22Rv1 (cell line): ENCODE measurements at regions not wholly inside any gene's neighbourhood (a gene's known extent, or its start where the extent isn't known, plus 50 kb on each side); places are given as distances from the start of the nearest gene placed in this dataset.

ENCODE experiments used
- H3K27ac ChIP-seq: fragments of 450-650 bp; 2 replicates; pipeline ENCODE4 v1.5.1; 2017
- ZFX ChIP-seq: fragments of 450-650 bp; IDR thresholded peaks from 2 replicates; pipeline ENCODE4 v1.6.1; 2017; ENCODE audit warnings: antibody characterized with exemption, borderline replicate concordance
- TF ChIP-seq, protein P1 (sequence below): fragments of 450-650 bp; IDR thresholded peaks from 2 replicates; pipeline ENCODE4 v1.5.1; 2017; ENCODE audit warnings: mild to moderate bottlenecking

DNA sequence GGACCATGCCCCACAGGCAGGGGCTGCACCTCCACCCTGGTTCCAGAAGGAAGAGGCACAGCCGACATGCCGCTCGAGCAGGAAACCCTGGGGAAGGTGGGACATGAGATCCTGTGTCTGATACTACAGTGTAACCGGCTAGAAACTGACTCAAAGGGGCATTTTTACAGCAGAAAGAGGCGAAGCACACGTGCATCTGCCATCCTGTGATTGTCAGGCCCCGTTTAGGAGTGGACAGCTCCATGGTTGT is 62.7 kb downstream of the SIK1 start:
- H3K27ac ChIP-seq = no peak overlapping the region
- TF ChIP-seq ZFX = no peak
- TF ChIP-seq, protein P1, sequence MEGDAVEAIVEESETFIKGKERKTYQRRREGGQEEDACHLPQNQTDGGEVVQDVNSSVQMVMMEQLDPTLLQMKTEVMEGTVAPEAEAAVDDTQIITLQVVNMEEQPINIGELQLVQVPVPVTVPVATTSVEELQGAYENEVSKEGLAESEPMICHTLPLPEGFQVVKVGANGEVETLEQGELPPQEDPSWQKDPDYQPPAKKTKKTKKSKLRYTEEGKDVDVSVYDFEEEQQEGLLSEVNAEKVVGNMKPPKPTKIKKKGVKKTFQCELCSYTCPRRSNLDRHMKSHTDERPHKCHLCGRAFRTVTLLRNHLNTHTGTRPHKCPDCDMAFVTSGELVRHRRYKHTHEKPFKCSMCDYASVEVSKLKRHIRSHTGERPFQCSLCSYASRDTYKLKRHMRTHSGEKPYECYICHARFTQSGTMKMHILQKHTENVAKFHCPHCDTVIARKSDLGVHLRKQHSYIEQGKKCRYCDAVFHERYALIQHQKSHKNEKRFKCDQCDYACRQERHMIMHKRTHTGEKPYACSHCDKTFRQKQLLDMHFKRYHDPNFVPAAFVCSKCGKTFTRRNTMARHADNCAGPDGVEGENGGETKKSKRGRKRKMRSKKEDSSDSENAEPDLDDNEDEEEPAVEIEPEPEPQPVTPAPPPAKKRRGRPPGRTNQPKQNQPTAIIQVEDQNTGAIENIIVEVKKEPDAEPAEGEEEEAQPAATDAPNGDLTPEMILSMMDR = no peak

DNA sequence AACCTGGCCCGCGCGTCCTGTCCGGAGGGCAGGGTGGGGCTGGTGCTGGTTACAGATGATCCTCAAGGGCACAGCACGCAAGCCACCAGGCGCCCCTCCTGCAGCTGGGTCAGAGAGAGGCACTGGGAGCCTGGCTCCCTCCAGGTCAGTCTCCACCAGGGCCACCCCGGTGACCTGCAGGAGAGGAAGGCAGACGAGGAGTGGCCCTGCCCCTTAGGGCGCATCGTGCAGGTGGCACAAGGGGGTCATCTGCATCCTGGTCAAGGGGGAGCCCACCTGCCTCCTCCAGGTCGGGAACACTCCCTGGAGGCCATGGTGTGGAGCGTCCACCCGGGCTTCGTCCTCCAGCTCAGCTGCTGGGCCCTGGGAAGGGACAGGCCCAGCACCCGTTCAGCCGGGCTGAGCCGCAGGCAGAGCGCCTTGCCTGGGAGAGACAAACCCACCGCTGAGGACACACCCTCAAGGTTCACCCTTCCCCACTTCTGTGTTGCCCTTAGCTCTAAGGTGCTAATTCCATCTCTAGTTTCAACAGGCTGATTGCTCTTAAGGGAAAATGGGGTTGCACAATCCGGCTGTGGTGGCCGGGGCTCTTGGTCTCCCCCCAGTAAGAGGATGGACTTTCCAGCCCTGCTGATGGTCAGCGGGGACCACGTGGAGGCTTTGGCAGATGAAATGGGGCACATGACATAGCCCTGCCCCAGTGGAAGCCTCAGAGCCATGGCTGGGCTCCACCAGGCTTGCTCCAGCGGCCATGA is 63.2 kb downstream of the SIK1 start:
- no peak overlapping the region for H3K27ac ChIP-seq
- TF ChIP-seq, protein P1 = no peak
- TF ChIP-seq ZFX = no peak

DNA sequence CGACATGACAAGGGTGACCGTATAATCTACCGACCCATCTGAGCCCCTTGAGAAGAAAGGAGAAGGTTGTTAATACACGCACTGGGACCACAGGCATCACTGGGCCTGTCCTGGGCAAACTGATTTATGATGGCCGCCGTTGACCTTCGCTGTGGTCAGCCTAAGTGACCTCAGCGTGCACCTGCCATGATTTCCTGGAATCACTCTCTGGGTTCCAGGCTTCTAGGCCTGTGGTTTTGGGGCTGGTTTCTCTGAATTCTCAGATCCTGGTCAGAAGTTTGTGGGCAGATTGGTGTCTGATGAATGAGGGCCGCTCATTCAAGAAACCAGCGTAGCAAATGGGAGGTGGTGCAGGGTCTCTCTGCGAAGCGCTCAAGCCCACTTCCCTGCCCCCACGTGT is 64.0 kb downstream of the SIK1 start:
- no peak overlapping the region for H3K27ac ChIP-seq
- no peak for TF ChIP-seq ZFX
- TF ChIP-seq, protein P1 = no peak

DNA sequence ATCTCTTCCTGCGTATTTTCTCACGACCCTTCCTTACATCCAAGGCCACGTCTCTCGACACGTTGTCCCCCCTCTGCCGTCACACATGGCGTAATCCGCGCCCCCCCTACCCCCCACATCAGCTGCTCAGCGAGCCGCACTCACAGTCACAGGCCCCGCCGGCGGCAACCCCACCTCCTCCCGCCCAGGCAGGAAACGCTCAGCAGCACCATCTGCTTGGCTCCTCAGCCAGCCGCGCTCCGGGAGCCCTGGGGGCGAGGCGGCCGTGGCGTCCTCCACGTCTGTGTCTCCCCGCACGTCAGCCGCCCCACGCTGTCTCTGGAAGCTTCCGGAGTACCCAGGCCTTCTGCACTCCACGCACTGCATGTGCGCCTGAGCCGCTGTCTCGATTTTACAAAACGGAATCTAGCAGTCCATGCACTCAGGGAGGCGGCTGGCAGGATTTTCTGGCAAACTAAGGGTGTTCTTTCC is 64.6 kb downstream of the SIK1 start:
- H3K27ac ChIP-seq = no peak overlapping the region
- TF ChIP-seq ZFX = no peak
- TF ChIP-seq, protein P1 = no peak

DNA sequence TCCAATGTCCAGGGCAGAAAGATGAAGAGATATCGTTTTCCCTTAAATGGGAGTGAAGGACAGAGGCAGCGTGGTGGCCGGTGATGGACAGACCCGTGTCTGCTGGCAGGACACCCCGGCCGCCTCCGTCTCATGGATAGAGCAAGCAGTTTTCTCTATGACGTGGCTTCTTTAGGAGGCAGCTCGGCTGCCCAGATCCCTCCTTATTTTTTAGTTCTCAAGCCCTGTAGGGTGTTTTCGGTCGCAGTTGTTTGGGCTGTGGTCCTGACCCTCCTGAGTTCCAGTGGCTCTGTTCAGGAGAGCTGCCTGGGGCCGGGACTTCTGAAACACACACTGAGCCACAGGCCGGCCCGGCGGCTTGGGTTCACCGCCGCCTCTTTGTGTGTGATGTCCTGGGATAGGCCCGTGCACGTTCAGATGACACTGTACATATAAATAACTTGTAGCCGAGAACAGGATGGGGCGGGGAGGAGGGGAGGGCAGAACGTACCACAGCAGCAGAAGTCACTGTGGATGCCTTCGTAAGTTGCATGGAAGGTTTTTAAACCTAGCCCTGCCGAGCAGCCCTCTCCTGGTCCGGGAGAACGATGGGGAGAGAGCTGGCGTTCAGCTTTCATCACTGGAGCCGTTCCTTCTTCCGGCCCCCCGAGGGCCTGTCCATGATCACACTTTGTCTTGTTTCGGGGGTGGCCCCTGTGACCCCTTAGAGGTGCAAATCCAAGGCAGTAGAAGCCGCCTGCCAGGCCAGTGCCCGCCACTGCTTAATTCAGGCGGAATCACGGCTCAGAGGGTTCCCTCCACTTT is 65.2 kb downstream of the SIK1 start:
- no peak overlapping the region for H3K27ac ChIP-seq
- no peak for TF ChIP-seq ZFX
- TF ChIP-seq, protein P1 = no peak

DNA sequence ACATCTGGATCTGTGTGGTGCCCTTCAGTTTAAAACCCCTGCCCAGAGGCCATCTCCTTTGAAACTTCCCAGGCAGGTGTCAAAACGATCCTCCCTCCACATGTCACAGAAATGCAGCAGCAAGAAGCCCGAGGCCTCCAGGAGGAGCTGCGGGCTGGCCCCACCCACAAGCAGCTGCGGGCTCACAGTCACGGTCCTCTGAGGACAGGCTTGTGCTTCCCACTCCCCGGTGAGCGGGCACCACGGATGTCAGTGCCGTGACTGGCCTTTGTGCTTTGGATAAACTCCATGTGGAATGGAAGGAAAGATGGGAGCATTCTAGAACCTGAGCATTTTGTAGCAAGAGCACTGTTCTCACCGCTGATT is 65.8 kb downstream of the SIK1 start:
- no peak overlapping the region for H3K27ac ChIP-seq
- no peak for TF ChIP-seq ZFX
- TF ChIP-seq, protein P1 = no peak

DNA sequence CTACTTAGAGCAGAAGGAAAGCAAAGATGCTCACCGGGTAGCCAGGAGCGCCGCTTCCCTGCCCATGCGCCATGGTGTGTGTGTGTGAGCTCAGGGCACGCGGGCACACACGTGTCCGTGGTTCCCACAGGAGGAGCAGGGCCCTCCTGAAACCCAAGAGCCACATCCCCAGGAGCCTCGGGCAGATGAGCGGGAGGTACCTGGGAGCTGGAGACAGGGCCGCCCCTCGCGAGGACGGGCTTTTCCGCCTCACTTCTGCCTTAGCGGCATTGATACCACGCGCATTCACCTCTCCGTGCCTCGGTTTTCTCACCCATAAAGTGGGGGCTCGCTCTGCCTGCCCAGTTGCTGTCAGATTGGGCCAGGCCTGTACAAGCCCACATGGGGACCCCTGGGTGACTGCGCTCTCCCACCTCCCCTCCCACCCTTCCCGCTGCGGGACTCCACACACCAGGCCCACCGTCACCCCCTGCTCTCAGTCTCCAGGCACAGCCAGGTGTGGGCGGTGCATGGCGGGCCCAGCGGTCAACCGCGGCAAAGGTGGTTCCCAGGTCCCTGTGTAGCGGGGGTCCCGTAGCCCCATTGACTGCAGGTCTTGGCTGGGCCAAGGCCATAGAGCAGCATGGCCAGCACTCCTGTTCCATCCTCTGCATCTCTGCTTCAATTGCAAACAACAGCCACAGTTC is 66.3 kb downstream of the SIK1 start:
- no peak overlapping the region for H3K27ac ChIP-seq
- TF ChIP-seq, protein P1 = no peak
- no peak for TF ChIP-seq ZFX
